DMS53 (cell line): ENCODE measurements at regions not wholly inside any gene's neighbourhood (a gene's known extent, or its start where the extent isn't known, plus 50 kb on each side); places are given as distances from the start of the nearest gene placed in this dataset.

ENCODE experiments used
- DNase-seq: peaks from one replicate; lab custom pipeline; 2025; lab: John Stamatoyannopoulos, UW

DNA sequence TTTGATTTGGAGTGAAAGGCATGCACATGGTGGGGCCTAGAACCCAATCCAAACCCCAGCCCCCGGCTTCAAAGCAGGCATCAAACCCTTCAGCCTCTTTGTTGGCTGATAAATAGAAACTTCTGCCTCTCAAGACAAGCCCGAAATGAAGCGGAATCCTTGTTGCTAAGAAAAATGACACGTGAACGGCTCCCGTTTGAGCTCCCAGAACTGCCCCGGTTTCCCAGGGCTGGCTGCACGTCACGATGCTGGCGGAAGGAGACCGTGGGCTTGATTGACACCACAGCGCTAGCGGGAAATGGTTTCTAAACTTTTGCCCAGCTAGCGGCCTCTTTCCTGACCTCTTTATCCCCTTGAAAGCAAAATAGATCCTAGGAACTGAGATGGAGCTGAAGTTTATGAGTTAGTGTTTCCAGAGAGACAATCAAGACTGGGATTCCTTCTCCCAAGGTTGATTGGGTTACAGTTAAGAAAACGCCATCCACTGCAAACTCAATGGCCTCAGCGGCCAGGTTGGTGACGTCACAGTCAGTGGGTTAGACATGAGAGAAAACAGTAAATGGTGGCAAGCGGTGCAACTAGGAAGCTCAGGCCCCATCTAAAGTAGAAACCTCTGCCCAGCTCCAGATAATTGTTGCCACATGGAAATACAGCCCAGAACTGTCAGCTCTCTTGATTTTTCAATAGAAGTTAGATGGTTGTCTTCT, 117.0 kb downstream of the ANKRD60 start:
- DNase-seq: no peak

DNA sequence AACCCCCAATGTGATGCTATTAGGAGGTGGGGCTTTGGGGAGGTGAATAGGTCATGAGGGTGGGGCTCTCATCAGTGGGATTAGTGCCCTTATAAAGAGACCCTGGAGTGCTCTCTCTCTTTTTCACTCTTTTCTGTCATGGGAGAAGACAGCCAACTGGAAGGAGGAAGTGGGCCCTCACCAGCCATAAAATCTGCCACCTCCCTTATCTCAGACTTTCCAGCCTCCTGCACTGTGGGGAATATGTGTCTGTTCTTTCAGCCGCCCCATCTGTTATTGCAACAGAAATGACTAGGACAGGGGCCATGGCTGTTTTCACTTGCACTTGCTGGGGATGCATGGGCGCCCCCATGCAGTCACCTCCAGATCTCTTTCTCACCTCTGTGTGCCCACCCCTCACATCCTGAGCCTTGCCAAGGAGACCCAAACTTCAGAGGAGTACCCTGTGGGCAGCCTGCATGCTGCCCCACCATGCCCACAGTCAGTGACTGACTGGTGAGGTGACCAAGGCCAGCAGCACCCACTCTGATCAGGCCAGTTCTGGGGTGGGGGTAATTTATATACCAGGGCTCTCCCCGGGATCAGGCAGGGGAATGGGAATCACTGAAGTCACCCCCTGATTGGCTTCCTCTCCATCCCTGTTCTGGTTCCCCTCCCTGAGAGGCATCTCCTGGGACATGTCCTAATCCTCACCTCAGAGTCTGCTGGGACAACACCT, 118.4 kb downstream of the ANKRD60 start:
- DNase-seq: no peak

- DNase-seq: no peak
Measured at GRCh38 chr20:58109126-58109880, 119.2 kb downstream of the ANKRD60 start.

DNA sequence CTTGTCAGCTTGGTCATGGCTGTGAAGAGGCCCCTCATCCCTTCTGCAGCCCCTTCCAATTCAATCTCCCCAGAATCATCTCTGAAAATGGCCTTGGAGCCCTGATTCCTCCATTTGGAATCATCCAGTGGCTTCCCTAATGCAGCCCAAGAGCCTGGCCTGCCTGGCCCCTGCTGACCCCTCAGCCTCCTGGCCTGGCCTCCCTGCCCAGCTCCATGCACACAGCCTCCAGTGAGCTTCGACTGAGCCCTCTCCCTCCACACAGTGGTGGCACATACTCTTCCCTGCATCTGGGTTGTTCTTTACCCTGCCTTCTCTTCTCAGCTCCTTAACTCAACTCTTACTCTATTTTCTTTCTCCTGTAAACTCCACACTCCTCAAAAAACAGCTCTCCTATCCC, 120.9 kb downstream of the ANKRD60 start:
- DNase-seq: no peak

DNA sequence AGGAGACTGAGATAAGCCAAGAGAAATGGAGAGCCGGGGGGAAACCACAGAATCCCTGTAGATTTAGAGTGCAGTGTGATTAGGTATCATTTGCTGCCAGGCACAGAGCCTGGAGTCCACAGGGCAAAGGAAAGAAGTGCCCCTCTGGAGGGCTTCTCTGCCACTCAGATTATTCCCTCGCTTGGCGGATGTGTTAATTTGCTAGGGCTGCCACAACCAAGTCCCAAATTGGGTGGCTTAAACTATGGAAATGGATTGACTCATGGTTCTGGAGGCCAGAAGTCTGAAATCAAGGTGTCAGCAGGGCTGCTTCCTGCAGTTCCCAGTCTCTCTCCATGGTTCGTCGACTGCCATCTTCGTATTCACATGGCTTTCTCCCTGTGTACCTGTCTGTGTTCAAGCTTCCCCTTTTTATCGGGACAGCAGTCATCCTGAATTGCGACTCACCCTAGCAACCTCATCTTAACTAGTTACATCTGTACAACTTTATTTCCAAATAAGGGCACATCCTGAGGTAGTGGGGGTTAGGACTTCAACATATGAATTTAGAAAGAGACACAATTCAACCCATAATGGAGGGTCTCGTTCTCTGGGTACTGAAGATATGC, 122.2 kb downstream of the ANKRD60 start:
- no peak for DNase-seq

- no peak for DNase-seq
Measured at GRCh38 chr20:58103961-58104360, 124.5 kb downstream of the ANKRD60 start.

DNA sequence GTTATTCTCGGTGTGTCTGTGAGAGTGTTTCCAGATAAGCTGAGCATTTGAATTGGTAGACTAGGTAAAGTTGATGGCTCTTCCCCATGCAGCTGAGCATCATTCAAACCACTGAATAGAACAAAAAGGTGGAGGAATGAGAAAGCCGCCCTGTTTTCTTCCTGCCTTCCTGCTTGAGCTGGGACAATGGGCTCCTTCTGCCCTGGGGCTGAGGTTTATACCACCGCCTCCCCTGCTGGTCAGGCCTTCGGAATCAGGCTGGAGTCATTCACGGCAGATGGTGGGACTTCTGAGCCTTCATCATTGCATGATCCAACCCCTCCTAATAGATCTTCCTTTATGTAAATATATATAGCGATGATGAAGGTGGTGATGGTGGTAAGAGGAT, 124.9 kb downstream of the ANKRD60 start:
- DNase-seq: no peak

DNA sequence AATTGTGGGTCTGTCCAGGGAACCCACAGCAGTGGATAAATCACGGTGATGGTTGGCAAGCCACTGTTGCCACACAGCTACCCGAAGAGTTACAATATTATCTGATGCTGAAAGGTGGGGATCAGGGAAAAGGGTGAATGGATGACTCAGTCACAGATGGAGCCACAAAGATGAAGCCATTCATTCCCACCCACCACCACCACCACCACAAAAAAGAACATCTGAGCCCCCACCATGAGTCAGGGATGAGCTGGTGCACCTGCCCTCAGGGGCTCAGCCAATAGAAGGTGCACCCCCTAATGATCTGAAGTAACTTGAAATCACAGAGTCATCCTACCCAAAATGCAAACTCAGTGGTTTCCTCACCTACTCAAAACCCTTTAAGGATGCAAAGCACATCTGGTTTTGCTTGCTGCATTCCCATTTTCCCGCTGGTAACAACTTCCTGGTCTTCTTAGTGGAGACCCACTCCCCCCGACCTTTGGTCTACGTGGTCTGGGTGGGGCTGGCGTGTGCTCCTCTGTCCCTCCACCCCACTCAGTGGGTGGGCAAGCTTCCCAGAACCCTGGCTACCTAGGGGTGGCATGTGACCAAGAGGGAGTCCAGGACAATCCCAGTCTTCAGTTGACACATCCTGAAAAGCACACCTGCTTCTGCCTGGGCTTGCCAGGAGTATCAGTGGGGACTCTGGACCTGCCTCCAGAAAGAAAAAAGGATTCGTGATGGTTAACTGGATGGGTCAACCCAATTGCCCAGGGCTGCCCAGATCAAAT, 125.5 kb downstream of the ANKRD60 start:
- DNase-seq: no peak

DNA sequence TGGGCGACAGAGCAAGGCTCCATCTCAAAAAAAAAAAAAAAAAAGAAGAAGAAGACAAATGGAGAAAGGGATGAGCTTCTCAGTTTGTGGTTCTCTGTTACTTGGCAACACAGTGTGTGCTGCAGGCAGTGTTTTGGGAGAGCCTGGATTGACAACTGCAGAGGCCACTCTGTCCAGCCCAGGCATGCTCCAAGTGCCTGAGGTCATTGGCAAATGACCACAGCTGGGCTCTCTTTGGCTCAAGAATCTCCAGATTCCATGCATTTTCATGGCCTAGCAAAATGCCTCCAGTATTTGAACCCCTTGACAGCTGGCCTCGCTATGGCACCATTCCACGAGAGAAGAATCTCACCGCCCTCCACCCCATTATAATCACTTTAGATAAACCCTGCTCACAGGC, 126.2 kb downstream of the ANKRD60 start:
- no peak for DNase-seq

DNA sequence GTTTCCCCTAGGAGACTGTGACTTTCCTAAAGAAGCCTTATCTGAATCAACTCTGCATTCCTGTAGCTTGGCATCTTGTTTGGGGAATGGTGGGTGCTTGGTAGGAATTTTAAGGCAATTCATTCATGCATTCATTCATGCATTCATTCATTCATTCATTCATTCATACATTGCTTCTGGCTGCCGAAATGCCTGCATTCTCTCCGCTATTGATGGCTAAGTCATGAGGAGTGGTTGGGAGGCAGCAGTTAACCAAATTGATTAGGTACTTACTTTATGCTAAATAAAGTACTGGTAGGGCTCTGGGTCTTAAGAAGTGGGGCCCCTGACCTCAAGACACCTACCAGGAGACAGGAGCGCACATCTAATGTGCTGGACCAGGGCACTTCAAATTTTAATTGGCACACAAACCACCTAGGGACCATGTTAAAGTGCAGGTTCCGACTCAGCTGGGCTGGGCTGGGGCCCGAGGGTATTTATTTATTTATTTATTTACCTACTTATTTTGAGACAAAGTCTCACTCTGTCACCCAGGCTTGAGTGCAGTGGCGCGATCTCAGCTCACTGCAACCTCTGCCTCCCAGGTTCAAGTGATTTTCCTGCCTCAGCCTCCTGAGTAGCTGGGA, 127.6 kb downstream of the ANKRD60 start:
- DNase-seq: no peak

GRCh38 chr20:58099956-58100730, 128.3 kb downstream of the ANKRD60 start:
- no peak for DNase-seq

DNA sequence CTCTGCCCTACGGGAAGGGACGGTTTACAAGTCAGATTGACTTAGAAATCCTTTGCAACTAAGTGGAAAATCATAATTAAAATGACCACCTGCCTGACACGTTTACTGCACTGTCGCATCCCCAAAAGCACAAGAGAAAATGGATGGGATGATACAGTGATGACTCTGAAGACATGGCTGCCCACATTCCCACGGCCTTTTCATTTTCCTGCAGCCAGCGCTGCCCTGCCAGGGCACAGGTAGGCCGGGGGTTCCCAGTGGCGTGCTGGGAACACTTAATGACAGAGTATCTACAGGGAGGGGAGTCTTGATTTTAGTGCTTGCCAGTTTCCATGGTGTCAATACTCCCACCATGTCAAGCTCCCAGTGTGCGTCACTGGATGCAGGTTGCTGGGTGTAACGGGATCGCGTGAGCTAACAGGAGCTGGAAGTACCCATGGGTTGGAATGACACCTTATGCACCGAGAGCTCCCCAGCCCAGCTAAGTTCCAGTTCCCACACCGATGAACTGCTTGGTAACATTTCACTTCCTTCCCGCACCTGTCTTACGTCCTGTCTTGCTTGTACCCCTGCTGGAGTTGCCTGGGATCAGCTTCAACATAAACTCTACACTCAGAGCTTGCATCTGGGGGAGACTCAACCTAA, 129.0 kb downstream of the ANKRD60 start:
- DNase-seq: no peak

DNA sequence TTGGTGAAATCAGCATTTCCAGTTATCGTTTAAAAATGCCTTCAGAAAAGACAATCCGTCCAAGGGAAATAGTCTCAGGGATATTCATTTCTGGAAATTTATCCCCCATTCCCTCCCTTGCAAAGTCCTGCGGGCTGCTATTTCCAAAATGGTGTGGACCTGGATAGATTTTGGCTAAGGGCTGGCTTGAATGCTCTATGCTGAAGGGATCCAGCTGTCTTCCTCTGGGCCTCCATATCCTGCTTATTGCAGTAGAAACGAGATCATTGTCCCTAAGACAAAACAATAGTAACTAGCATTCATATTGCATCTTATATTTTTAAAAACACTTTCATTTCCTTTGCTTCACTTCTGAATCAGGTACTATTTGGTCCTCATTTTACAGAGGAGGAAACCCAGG, 129.9 kb downstream of the ANKRD60 start:
- DNase-seq: no peak

DNA sequence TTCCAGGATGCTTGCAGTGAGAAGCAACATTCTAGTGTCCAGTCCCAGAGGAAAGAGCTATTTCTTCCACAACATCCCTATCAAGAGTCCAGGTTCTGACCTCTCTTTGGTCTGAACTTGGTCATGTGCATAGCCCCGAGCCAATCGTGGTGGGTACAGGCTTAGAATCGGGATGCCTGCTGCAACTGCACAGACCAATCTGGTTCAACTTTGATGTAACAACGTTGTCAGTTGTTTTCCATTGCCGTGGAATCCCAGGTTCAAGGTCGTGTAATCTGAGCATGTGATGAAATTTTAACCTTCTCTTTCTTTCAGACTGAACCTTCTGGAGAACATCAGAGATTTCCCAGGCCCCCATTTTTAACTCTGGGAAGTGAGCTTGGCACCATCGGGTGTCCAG, 130.5 kb downstream of the ANKRD60 start:
- DNase-seq: no peak

GRCh38 chr20:58097429-58097828, 131.0 kb downstream of the ANKRD60 start:
- DNase-seq: no peak

- DNase-seq: no peak
Measured at GRCh38 chr20:58096880-58097423, 131.5 kb downstream of the ANKRD60 start.

DNA sequence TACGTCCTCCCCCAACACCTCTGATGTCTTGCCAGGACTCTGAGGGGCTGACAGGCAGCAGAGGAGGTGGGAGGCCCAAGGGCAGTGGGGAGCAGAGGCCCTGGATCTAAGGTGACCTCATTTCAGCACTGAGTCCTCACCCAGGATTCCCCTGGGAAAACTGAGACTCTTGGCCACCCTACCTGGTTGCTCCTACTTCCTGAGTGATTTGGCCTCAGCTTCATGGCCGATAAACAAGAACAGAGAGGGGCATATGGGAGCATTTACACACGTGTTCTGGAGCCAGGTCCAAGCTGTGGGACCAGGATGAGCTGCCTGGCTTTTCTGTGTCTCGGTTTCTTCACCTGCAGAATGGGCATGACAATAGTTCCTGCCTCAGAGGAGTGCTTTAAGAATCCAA, 133.8 kb downstream of the ANKRD60 start:
- DNase-seq: no peak

- DNase-seq: no peak
Measured at GRCh38 chr20:58094160-58094559, 134.3 kb downstream of the ANKRD60 start.

DNA sequence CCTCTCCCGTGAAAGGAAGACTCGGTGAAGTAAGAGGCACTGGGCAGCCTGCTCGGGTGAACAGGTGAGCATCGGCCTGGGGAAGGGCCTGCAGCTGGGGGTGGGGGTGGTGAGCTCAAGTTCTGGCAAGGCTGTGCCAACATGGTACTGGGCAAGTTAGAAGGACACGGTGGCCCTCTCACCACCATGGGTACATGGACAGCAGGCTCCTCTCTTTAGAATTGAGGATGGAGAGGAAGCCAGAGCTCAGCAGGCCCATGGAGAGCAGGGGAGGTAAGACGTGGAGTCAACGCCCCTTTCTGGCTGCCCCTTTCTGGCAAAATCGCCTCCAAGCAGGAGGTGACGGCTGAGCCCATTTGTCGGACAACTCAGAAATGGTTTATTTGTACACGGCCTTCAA, 135.6 kb downstream of the ANKRD60 start:
- no peak for DNase-seq

GRCh38 chr20:58092353-58092752, 136.1 kb downstream of the ANKRD60 start:
- no peak for DNase-seq
